RWPE1 (cell line): ENCODE measurements at regions not wholly inside any gene's neighbourhood (a gene's known extent, or its start where the extent isn't known, plus 50 kb on each side); places are given as distances from the start of the nearest gene placed in this dataset.

Source experiments
- CTCF ChIA-PET: fragments of 350-600 bp; sonication (Branson Sonifier 250); formaldehyde crosslinking; extraction: SDS; loops from one replicate; lab custom pipeline; 2021; lab: Yijun Ruan, JAX
- POLR2A ChIA-PET: fragments of 400-600 bp; formaldehyde crosslinking; extraction: SDS; loops from one replicate; lab custom pipeline; 2020; ENCODE audit warnings: antibody characterized with exemption; ENCODE audit not compliant: low non-redundant PET; lab: Yijun Ruan, JAX
- DNase-seq: peaks from one replicate; pipeline ENCODE4 v3.0.0; 2012; ENCODE audit warnings: low spot score
- H3K27ac ChIP-seq: fragments of 450-650 bp; 2 replicates; pipeline ENCODE4 v1.5.1; 2017
- CTCF ChIP-seq: fragments of 450-650 bp; conservative IDR thresholded peaks from 2 replicates; pipeline ENCODE4 v1.5.1; 2017; ENCODE audit warnings: low read depth, mild to moderate bottlenecking

DNA sequence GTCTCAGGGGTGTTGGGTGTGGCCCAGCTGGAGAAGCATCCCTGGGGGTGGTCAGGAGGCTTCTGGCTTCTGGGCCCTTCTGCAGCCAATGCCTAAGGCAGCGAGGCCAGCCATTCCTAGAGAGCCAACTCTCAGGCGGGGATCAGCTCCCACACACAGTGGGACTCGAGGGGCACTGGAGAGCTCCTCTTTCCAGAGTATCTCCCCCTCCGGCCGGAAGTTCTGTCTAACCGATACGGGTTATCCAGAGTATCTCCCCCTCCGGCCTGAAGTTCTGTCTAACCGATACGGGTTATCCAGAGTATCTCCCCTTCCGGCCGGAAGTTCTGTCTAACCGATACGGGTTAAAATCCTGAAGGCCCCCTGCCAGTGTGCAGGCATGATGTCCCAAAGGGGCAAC lies 71.2 kb upstream of the B3GAT1 start:
- DNase-seq, result no peak
- ChIA-PET CTCF (no interaction called here), POLR2A (no interaction called here)
- H3K27ac ChIP-seq, result no peak overlapping the region
- TF ChIP-seq CTCF, result no peak

DNA sequence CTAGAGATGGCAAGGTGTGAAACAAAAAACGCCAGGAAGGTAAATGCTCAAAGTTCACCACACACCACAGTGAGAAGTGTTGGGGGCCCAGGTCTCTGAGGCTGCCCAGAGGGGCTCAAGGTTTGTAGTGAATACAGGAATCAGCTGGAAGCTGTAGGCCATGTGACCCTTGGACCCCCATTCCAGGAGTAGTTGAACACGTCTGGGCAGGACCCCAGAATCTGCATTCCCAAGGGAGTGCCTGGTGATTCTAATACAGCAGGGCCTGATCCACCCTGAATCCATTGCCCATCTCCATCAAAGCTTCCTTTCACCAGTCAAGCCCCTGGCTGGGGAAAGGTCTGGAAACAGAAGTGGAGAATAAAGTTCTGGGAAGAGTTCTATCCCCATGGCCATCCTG lies 70.8 kb upstream of the B3GAT1 start:
- H3K27ac ChIP-seq, result no peak overlapping the region
- POLR2A ChIA-PET, result no interaction called here
- no peak for TF ChIP-seq CTCF
- DNase-seq, result no peak
- CTCF ChIA-PET, result no interaction called here

DNA sequence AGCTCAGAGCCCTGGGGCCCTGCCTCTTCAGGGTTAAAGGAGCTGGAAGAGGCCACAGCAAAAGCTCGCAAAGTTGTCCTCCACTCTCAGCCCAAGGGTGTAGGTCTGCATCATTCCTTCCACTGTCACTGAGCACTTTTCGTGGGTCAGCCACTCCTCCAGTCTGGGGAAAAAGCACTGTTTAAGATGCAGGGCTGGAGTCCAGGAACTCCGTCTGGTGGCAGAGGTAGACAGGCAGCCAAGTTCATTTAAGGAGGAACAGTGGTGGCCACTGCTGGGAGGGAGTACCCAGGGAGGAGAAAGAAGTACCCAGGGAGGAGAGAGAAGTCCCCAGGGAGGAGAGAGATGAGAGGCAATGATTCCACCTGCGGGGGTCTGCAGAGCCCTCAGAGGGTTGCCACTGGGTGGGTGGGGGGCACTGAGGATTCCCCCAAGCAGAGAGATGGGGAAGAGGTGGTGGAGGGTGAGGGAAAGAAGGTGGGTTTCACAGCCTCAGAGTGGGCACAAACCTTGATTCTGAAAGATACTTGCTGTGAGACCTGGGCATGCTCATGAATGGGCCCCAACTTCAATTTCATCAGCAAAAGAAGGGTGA lies 70.0 kb upstream of the B3GAT1 start:
- TF ChIP-seq CTCF, result no peak
- no peak overlapping the region for H3K27ac ChIP-seq
- ChIA-PET POLR2A (no interaction called here), CTCF (no interaction called here)
- no peak for DNase-seq

- no peak overlapping the region for H3K27ac ChIP-seq
- TF ChIP-seq CTCF, result no peak
- POLR2A ChIA-PET, result no interaction called here
- DNase-seq, result no peak
- CTCF ChIA-PET, result no interaction called here
Measured at GRCh38 chr11:134481135-134481534, 69.1 kb upstream of the B3GAT1 start.

GRCh38 chr11:134480136-134480712 lies 68.2 kb upstream of the B3GAT1 start:
- DNase-seq, result no peak
- CTCF ChIA-PET, result no interaction called here
- TF ChIP-seq CTCF, result no peak
- POLR2A ChIA-PET, result no interaction called here
- H3K27ac ChIP-seq, result no peak overlapping the region

DNA sequence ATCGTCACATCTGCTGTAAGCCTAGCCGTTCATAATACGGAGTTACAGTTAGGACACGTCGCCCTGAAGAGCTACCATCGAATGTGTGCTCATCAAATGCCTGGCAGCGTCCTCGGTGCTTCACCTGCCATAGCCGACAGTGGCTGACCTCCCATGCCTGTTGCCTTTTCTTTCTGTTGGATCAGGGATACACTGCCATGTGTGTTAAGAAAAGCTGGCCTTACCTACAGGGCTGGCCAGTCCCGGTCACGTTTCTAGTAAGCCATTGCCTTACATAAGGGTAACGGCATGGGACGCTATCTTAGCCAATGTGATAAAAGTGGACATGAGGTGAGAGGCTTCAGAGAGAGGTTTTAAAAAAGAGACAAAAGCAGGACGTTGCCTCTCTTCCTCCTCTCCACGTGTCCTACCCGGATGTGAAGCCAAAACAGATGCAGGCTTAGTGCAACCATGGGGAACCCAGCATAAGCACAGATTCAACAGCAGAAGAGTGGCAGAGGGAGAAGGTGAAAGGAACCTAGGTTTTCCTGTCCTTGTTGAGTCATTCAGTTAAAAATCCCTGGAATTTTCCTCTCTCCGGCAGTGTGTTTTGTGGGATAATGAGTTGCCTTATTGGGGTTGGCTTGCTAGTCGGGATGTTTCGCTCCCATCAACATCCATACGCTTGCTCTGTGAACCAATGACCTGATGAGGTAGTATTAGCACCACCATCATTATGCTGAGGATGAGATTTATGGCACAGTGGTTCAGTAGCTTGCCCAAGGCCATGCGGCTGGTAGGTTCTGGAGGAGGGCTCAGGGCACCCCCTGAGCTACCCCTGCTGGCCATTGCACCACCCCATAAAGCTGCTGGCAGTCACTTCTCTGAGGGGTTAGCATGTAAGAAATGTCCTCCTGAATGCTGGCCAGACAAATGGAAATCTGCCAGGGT lies 67.4 kb upstream of the B3GAT1 start:
- no peak overlapping the region for H3K27ac ChIP-seq
- POLR2A ChIA-PET, result no interaction called here
- TF ChIP-seq CTCF, result no peak
- DNase-seq, result no peak
- CTCF ChIA-PET, result no interaction called here
